ENCODE measurements at regions not wholly inside any gene's neighbourhood (a gene's known extent, or its start where the extent isn't known, plus 50 kb on each side); places are given as distances from the start of the nearest gene placed in this dataset.
A peak's percentile ranks its signal among the peaks of the same experiment; 100 is the strongest.

DNA sequence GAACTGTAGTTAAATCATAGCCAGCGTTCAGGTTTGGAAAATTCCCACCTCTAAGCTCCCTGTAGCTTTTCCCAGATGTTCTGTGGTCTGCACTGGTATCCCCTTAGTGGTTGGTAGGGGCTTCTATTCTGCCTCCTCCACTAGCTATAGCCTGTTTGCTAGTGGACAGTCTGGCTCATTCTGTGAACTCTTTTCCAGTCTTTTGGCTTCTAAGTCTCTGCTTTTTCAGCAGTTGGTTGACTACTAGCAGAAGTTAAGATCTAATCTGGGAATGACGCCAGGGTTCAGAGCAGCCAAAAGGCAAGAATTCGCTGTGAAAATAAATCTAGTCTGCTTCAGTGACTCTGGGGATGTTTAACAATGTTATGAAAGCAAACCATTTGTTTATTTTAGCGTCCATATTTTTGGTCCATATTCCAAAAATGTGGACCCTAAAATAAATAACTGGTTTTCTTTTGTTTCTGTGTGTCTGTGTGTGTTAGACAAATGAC is 73.7 kb upstream of the WDR72 start:
- H3K36me3 ChIP-seq (replicated peaks), result no peaks in the 10 kb centered on the region
- no peak overlapping the region for H3K4me3 ChIP-seq (ENCODE audit: low read depth, low read length)
- in situ Hi-C loops (cut with HindIII; ENCODE audit: low pct_ligation_motif_present, low sequenced_read_pairs), result no loop called here
- no peak overlapping the region for H3K27ac ChIP-seq
- TF ChIP-seq, protein P1, sequence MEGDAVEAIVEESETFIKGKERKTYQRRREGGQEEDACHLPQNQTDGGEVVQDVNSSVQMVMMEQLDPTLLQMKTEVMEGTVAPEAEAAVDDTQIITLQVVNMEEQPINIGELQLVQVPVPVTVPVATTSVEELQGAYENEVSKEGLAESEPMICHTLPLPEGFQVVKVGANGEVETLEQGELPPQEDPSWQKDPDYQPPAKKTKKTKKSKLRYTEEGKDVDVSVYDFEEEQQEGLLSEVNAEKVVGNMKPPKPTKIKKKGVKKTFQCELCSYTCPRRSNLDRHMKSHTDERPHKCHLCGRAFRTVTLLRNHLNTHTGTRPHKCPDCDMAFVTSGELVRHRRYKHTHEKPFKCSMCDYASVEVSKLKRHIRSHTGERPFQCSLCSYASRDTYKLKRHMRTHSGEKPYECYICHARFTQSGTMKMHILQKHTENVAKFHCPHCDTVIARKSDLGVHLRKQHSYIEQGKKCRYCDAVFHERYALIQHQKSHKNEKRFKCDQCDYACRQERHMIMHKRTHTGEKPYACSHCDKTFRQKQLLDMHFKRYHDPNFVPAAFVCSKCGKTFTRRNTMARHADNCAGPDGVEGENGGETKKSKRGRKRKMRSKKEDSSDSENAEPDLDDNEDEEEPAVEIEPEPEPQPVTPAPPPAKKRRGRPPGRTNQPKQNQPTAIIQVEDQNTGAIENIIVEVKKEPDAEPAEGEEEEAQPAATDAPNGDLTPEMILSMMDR (IDR thresholded peaks at IDR 0.05; ENCODE audit: low read depth, low read length, missing control alignments), result no peak
- DNase-seq, result peak; percentile 51
- no peaks in the 10 kb centered on the region for H3K27me3 ChIP-seq (replicated peaks)

DNA sequence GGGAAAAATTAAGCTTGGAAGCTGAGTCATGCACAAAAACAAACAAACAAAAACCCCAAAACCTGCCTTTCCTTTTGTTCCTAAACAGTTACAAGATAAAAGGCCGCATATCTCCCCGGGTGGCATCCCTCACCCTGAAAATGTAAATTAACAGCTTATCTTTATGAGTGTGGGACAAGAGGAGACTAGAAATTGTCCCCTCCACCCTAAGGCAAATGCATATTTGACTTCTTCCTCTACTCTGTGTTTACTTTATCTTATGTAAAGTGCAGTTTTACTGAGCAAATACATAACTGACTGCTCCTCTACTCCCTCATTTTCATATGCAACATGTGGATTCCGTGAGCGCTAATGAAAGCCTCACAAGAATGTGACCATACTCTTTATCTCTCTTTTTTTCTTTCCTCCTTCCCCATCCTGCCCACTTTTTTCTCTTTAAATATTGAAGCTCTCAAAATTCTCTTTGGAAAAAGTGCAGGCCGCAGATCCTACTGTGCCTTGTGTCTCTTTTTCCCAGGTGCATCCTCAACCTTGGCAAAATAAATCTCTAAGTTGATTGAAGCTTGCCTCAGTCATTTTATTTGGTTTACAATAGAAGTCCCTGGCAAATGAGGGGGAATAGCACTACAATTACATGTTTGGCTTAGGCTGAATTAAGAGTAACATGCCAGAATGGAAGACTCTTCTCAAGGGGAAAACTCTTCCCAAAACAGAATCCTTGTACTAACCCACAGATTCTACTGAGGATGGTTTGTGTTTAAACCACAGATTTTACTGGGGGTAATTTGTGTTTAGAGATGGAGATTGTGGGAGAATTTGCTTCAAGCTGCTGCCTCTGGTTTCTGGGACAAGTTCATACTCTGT is 72.7 kb upstream of the WDR72 start:
- TF ChIP-seq, protein P1 (IDR thresholded peaks at IDR 0.05; ENCODE audit: low read depth, low read length, missing control alignments), result no peak
- no peak overlapping the region for H3K27ac ChIP-seq
- no peaks in the 10 kb centered on the region for H3K27me3 ChIP-seq (replicated peaks)
- in situ Hi-C loops (cut with HindIII; ENCODE audit: low pct_ligation_motif_present, low sequenced_read_pairs), result no loop called here
- H3K36me3 ChIP-seq (replicated peaks), result no peaks in the 10 kb centered on the region
- DNase-seq, result no peak
- H3K4me3 ChIP-seq (ENCODE audit: low read depth, low read length), result no peak overlapping the region

DNA sequence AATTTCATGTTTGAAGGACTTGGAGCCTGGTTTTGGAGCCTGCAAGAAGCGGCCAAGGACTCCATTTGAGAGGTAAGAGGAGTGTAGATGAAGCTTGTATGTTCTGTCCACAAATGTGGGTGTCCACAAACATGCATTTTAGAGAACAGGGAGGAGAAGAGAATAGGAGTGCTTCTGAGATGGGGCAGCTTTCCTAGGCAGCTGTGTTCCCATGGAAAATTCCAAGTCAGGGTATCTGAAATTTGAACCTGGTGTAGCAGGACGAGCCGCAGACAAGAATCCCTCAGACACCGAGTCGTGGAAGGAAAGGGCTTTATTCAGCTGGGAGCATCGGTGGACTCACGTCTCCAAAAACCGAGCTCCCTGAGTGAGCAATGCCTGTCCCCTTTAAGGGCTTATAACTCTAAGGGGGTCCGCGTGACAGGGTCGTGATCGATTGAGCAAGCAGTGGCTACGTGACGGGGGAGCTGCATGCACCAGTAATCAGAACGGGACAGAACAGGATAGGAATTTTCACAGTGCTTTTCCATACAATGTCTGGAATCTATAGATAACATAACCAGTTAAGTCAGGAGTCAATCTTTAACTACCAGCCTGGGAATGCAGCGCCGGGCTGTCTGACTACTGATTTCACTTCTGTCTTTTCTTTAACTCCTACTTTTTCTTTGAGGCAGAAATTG is 71.4 kb upstream of the WDR72 start:
- H3K36me3 ChIP-seq (replicated peaks), result no peaks in the 10 kb centered on the region
- no peak for DNase-seq
- H3K27ac ChIP-seq, result no peak overlapping the region
- in situ Hi-C loops (cut with HindIII; ENCODE audit: low pct_ligation_motif_present, low sequenced_read_pairs), result no loop called here
- TF ChIP-seq, protein P1 (IDR thresholded peaks at IDR 0.05; ENCODE audit: low read depth, low read length, missing control alignments), result no peak
- no peak overlapping the region for H3K4me3 ChIP-seq (ENCODE audit: low read depth, low read length)
- no peaks in the 10 kb centered on the region for H3K27me3 ChIP-seq (replicated peaks)

DNA sequence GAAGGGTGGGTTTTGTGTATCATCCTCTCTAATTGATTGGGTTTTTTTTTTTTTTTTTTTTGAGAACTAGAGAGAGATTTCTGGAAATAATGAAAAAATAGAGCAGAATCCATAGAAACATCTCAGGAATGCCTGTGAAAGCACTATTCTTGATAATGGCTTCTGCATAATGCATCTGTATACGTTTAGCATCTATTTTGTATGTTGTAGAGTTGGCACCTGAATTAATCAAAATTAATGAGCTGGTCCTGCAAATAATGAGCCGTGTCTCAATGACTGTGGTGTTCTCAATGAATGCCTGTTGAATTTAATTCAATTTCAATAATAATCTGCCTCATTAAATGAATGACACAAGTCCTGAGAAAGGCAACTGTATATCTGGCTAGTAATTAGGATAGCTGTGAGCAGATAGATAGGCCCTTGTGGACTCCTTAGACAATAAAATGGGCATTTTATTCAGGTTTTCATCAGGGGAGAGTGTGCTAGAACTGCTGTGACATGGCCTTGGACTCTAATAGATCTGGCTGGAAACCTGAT is 70.5 kb upstream of the WDR72 start:
- in situ Hi-C loops (cut with HindIII; ENCODE audit: low pct_ligation_motif_present, low sequenced_read_pairs), result no loop called here
- DNase-seq, result no peak
- Histone ChIP-seq H3K4me3 (ENCODE audit: low read depth, low read length) (no peak overlapping the region), H3K36me3 (replicated peaks) (no peaks in the 10 kb centered on the region), H3K27ac (no peak overlapping the region), H3K27me3 (replicated peaks) (no peaks in the 10 kb centered on the region)
- TF ChIP-seq, protein P1 (IDR thresholded peaks at IDR 0.05; ENCODE audit: low read depth, low read length, missing control alignments), result no peak

DNA sequence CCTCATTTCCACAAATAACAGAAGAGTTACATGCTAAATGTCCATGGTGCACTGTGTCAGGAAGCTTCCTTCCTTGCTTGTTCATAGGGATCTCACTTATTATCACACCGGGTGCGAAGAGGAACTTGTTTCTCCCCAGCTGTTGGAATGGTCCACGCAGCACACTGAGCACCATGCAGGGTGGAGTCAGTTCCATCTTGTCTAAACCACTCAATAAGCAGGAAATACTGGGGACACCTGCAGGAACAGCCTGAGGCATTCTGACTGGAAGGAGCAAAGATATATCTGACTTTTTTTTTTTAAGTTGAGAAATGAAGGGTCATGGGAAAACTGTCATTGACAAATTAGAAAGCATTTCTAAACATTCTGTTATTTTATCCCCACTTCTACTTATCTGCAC is 70.0 kb upstream of the WDR72 start:
- in situ Hi-C loops (cut with HindIII; ENCODE audit: low pct_ligation_motif_present, low sequenced_read_pairs), result no loop called here
- Histone ChIP-seq H3K27me3 (replicated peaks) (no peaks in the 10 kb centered on the region), H3K27ac (no peak overlapping the region), H3K36me3 (replicated peaks) (no peaks in the 10 kb centered on the region), H3K4me3 (ENCODE audit: low read depth, low read length) (no peak overlapping the region)
- TF ChIP-seq, protein P1 (IDR thresholded peaks at IDR 0.05; ENCODE audit: low read depth, low read length, missing control alignments), result no peak
- no peak for DNase-seq
